NCI-H2107 treated with DMSO at 0.1 percent for 48 hours (cell line): ENCODE measurements at regions not wholly inside any gene's neighbourhood (a gene's known extent, or its start where the extent isn't known, plus 50 kb on each side); places are given as distances from the start of the nearest gene placed in this dataset.

Experiments used
- DNase-seq: peaks from one replicate; lab custom pipeline; 2025; ENCODE audit not compliant: unreplicated experiment; lab: John Stamatoyannopoulos, UW

DNA sequence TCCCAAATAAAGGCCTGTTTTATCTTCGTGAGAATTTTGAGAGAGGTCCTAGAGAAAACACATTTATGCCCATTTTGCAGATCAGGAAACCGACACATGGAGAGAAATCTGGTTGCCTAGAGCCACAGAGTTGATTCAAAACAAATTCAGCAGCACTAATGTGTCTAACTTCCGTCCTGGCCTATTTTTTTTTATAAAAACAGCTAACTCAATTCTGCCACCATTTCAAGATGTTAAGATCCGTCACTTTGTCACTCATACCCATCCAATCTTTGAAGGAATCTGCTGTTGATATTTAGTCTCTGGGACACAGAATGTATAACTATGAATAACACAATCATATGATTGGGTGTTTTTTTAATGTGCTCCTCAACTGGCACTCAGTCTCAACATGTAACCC is 611.1 kb upstream of the ARID1B start:
- no peak for DNase-seq

DNA sequence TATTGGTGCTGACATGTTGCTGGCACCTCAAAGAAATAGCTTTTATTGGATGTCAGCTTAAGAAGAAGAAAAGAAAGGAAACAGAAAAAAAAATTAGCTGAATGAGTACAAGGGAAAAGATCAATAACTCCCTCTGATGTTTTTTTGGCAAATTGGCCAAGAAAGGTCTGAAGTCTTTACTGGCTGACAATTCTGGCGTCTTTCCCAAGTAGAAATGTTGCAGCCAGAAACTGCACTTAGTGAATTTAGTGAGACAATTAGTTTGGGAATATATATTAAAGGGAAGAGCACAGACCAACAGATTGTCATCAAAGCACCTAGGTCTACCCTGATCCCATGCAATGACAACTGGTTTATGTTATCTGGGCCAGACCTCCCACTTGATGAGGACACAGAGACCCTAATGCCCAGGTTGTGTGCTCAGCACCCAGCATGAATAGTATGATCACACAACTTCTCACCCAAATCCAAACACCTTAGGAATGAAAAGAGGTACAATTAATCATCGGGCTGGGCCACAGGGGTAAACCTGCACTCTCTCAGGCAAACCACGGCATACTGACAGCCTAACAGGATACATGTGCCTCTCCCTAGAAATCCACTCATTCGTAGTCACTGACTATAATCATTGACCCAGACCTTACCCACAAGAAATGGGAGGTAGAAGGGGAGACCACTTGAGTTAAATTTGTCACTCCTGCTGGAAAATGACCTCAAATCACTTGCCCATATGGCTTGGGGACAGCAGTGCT is 612.3 kb upstream of the ARID1B start:
- DNase-seq = no peak

DNA sequence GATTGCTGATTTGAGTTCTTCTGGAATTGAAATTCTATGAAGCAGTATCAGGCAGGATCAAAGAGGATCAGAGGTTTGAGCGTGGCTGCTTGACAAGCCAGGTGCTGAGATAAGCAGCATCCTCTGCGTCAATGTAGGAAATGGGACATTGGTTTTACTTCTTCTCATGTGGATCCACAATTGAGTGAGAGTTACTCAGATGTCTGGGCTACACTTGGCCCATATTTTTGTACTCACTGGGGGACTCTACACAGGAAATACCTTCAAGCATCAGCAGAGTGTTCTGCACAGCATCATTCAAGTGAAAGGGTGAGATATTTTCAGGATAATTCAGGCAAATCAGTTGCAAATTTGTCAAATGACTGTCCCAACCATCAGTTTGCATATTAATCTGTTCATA is 613.9 kb upstream of the ARID1B start:
- DNase-seq = no peak

DNA sequence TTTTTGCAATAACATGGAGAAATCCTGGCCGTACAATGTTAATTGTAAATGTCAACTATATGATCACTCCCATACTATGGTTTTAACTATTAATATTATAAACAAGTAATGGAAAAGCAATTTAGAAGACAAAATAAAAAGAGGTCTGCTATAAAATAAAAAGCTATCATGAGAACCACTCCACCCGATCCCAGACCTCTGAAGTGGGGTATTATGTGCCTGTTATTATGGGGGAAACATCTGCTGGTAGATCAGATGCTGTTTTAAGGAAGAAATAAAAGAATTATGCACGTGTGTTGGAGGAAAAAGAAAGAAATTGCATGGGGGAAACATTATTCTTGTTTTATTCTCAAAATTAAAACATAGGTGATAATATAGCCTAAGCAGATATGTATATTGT is 615.7 kb upstream of the ARID1B start:
- no peak for DNase-seq

DNA sequence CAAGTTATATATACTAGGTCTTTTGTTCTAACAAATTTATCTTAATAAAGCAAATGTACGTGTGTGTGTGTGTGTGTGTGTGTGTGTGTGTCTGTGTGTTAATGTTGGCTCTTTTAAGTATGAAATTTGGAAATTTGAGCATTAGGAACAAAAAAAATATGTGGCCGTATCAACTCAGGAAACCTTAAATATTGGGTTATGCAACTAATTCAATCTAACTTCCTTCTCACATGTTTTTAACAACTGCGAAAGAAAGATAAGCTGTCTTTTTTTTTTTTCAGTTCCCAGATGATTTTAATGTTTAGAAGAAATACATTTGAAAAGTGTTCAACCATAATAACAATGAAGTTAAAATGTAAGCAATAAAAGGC is 616.4 kb upstream of the ARID1B start:
- no peak for DNase-seq

DNA sequence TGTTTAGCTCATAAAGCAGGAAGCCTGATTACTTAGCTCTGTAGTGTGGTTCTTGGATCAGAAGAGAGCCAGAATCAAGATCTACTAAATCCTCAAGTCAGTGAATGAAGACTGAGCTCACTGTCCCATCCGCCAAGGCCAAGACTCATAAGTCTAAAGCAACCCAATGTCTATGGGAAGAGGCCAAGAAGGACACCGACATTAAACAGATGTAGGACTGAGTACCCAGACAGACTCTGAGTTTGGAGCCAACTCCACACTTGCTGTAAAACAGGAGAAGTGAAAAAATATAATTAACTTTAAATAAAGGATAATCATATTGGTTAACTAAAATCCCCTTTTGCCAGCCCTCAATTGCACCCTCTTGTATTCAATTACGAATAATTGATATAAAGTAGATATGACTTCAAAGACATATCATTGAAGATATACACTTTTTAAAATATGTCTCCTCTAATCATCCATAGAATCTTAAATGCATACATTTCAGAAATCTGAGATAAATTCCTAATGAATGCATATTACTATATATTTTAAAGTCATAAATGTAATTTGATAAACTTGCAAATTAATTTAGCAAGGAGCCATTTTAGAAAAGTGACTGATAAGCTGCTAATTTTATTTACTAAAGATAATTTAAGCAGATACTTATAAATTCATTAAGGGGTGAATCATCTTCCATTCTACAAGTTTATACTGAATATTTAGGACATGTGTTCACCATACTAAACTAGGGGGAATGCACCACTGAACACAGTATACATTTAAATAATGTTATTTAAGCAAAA is 617.0 kb upstream of the ARID1B start:
- DNase-seq = no peak

DNA sequence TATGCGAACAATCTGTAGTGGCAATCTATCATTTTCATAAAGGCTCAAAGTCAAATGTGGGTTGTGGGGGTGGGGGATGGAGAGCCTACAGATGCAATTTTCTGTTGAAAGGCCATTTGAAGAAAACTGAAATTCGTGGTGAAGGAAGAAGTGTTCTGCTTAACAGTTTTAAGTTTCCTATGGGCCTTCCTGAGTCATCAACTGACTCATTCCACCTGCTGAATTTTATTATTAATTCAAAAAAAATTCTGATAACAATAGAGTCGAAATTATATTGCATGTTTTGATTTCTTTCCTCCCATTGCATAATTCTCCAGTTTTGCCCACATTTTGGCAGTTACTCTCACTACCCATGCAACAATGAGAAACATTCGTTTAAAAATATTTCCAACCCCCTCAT is 622.3 kb upstream of the ARID1B start:
- DNase-seq = no peak

DNA sequence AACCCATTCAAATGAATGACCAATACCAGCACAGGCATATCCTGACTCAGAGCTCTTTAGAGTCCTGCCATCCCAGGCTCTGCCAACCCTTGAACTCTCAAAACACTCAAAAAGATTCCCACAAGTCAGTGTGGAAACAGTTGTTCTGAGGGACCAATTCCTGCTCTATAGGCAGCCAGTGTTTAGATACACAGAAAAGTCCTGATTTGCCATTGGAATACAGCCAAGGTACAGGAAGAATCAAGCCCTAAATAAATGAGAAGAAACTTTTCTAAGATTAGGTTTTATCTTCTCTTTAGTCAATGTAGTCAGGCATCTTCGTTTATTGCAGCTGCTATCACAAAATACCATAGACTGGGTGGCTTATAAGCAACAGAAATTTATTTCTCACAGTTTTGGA is 626.8 kb upstream of the ARID1B start:
- no peak for DNase-seq

DNA sequence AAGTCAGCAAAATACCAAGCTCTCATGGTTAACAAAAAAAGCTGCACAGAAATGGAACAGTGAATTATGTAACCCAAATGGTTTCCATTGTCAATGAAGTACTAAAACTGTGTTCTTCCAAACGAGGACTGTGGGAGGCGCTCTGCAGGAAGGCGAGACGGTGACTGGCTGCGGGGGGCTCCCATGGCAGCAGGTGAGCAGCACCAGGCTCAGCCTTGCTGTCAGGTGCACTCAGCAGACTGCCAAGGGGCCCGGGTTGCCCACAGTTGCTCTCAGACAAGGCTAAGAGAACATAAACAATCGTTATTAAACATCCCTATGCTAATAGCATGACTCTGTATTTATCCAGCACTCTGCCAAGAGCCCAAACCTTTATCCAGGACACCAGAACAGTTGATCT is 630.3 kb upstream of the ARID1B start:
- no peak for DNase-seq

DNA sequence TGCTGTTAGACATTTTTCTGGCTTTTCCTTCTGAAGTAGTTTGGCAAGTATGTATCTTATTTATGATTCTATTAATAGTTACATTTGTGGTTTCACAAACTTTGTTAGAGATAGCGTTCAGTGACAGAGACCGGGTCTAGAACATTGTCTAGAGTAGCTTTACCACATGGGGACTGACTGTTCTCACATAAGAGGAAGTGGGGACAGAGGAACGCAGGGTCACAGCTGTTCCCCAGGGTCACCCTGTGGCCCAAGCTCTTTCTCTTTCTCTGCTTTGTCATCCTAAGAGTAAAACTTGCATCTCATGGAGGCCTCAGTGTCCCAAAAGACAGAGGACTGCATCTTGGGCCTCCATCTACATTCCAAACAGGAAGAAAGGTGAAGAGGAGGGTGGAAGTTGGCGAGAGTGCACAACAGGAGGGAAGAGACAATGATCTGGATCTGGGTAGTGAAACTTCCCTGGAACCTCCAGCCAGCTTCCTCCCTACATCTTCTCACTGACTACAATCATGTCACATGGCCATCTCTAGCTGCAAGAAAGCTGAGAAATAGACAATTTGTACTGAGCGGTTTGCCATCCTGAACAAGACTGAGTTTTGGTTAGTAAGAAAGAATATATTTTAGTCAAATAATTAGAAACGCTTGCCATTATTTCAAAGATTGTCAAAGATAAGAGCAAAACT is 645.8 kb upstream of the ARID1B start:
- DNase-seq = no peak

DNA sequence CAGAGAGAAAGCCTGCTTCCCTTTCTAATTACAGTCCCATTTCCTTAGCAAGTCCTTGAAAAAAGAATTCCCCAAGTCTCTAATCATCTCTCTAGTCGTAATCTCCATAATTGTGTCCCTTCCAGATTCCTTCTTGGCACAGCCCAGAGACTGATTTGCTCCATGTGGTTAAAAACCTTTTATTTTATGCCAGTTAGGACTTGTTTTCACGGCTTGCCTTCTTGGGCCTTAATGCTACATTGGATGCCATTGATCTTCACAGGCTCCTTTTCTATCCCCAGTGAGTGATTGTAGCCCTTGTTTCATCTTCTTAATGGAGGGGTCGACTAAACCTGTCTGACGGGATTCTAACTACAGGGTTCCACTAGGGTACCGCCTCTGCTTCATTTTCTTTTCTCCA is 650.6 kb upstream of the ARID1B start:
- DNase-seq = no peak

DNA sequence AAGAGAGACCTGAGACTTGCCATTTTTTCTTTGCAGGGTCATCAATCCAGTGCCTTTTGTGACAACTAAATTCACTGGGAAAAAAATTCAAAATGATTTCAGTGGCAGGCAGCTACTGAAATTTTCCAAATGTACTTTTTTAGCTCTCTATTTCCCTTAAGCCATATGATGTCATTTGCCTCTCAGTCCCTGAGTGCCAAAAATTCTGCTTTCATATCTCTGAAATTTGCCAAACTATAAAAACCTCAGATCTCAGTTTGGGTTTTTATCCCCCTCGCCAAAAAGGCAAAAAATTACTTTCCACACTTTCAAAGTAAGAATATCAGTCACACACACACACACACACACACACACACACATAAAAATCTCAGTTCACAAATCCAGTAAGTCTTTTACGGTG is 651.3 kb upstream of the ARID1B start:
- DNase-seq = no peak

DNA sequence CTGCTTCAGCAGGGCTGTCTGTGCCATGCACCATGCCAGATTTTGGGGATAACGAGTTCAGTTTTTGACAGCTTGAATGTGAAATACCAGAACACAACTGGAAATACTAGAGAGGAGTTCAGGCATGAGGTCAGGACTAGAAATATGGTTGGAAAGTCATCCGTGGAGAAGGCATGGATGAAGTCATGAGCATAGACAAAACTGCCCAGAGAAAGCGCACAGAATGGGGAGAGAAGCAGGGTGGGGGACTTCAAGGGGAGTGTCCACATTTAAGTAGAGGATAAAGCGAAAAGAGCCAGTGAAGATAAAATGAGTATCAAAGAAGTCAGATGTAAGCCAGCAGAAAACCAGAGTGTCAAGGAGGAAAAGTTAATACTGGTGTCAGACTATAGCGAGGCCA is 653.4 kb upstream of the ARID1B start:
- no peak for DNase-seq

DNA sequence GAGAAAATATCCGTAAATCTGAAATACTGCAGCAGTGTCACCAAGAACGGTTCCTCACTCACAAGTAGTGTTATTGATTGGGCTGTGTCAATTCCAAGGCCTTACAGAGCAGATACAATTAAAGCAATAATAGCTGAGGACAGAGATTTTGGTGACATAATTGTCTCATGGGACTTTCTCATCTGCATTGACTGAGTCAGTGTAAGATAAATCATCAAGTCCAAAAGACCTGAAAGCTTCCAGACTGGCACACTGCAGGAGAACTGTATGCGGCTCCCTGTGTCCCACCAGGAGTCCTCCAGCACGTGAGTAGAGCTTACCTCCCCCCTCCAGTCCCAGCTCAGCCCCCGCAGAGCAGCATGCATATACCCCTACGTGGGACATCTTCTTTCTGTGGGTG is 655.2 kb upstream of the ARID1B start:
- no peak for DNase-seq

DNA sequence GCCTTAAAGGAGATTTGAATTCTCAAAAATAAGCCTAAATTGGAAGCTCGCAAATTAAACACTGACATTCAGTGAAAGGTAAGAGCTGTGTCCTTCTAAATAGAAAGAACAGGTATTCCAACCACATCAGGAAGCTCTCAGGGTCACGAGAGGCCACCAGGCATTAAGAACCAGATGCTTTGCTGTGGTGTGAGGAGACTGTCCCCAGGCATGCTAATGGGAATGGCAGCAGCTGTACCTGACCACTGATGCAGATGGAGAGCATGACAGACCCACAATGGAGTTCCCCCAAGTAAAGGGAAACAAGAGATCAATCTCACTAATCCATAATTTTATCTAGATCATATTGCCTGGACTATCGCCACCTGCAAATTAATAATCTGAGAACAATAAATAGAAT is 658.9 kb upstream of the NOX3 start:
- DNase-seq = no peak

DNA sequence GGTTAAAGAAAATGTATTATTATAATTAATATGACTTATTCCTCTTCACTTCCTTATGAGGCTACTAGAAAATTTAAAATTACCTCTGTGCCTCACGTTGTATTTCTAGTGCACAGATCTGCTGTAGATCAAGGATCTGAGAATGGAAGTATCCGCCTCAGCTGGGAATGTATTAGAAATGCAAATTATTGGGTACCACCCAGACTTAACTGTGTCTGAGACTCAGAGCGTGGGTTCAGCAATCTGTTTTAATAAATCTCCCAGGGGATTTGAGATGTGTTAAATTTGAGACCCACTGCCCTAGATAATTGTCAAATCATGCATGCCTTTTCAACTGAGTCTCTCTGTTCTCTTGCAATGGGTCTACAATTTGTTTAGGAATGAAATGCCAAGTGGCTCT is 658.0 kb upstream of the NOX3 start:
- DNase-seq = no peak

DNA sequence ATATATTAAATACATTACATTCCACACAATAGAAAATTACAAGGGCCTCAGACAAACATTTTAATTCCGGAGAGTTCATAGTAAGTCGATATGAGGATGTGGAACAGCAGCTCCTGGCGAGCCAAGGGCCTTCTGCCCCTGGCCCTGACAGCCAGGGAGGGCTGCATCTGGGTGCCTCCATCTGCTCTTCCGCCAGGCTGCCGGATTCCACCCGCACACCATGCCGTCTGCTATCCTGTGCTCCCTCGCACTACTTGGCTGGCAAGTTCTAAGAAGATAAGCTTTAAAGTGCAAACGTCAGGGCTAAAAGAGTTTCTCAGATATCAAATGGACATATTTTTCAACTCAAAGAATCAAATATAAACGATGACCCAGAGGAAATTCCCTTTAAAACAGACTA is 656.3 kb upstream of the NOX3 start:
- no peak for DNase-seq

DNA sequence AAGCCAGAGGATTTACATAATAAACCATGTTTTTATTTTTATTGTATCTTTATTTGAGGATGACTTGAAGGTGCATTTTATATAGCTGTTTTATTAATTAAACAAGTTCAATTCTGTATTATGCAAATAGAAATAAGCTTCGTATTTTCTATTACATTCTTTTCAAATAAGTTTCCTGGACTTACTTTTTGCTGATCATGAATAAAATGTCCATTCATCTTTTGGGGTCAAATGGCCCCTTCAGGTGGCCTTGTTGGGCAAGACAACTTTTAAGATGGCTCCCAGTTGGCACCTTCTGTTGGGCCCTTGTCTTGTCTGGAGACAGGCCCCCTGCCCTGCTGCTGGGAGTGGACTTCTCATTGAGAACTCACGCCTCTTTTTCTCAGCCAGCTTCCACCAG is 654.6 kb upstream of the NOX3 start:
- DNase-seq = no peak

DNA sequence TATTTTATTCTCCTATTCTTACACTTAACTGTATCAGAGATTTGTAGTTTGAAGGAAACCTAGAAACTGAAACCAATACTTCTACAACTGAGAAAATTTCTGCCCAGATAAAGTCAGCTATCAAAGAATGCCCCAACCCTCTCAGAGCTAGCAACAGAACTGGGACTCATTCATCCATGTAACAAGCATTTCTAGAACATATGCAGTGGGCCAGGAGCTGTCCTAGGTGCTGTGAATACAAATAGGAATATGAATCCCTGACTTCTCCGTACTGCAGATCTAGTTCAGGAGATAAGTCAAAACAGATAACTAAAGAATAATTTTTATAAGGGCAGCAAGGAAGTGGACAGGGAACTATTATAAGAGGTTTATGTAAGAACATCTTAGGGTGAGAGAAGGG is 654.1 kb upstream of the NOX3 start:
- DNase-seq = no peak

DNA sequence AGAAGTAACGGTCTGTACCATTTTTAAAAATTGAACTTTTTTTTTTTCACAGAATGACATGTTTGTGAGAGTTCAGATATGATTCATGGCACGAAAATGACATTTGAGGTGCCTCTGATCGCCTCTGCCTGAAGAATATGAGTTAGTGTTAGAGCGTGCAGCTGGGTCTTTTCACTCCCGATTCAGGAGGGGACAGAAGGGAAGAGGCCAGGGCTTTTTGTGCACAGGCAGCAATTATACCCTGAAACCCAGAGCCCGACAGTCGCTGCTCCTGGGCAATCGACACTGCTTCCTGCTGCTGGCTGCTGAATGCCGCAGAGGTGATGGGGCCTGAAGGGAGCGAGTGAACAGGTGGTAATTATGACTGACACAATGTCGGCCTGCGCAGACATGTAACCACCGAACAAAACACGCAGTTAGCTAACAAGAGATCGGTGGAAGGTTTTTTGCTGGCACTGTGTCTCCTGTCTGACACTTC is 652.0 kb upstream of the NOX3 start:
- peak; percentile 75 for DNase-seq

DNA sequence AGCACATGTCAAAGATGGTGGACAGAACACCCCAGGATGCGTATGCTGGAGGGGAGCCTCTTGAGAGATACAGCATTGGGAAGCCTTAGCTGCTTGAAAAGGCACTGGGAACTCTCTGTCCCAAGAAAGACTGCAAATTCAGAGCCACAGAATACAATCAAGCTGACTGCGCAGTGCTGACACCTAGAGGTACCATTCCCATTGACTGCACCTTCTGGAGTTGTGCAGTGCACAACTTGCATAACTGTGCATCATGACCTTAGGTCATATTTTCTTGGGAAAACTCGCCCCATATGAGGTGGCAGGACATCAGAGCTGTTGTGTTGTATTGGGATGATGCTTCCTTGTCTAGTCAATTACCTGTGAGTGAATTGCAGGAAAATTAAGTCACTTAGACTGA is 646.5 kb upstream of the NOX3 start:
- no peak for DNase-seq

DNA sequence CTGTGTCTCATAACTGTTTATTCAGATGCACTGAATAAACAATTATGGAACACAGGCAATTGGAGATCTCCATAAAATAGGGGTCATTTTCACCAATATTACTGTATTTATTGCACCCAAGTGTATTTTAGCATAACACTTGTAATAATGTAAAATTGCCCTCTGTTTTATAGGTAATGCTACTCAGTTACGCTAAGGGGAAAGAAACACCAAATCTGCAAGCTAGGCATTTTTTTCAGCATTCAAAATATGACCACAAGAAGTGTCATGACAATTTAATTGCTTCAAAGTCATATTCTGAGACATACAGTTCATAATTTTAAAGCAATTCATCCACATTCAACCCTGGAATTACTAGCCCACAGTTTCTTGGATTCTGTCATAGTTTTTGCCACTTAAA is 643.2 kb upstream of the NOX3 start:
- no peak for DNase-seq
